ENCODE measurements at regions not wholly inside any gene's neighbourhood (a gene's known extent, or its start where the extent isn't known, plus 50 kb on each side); places are given as distances from the start of the nearest gene placed in this dataset.

- TF ChIP-seq, protein P1, sequence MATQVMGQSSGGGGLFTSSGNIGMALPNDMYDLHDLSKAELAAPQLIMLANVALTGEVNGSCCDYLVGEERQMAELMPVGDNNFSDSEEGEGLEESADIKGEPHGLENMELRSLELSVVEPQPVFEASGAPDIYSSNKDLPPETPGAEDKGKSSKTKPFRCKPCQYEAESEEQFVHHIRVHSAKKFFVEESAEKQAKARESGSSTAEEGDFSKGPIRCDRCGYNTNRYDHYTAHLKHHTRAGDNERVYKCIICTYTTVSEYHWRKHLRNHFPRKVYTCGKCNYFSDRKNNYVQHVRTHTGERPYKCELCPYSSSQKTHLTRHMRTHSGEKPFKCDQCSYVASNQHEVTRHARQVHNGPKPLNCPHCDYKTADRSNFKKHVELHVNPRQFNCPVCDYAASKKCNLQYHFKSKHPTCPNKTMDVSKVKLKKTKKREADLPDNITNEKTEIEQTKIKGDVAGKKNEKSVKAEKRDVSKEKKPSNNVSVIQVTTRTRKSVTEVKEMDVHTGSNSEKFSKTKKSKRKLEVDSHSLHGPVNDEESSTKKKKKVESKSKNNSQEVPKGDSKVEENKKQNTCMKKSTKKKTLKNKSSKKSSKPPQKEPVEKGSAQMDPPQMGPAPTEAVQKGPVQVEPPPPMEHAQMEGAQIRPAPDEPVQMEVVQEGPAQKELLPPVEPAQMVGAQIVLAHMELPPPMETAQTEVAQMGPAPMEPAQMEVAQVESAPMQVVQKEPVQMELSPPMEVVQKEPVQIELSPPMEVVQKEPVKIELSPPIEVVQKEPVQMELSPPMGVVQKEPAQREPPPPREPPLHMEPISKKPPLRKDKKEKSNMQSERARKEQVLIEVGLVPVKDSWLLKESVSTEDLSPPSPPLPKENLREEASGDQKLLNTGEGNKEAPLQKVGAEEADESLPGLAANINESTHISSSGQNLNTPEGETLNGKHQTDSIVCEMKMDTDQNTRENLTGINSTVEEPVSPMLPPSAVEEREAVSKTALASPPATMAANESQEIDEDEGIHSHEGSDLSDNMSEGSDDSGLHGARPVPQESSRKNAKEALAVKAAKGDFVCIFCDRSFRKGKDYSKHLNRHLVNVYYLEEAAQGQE (IDR thresholded peaks at IDR 0.05; ENCODE audit: insufficient read depth in 1 of 2, low read depth in 2 of 2, low read length in 2 of 2): no peak
- TF ChIP-seq FOXP2 (optimal IDR thresholded peaks at IDR 0.05; ENCODE audit: borderline replicate concordance, extremely low read depth, extremely low read length, insufficient read depth) (no peak), POLR2AphosphoS5 (IDR thresholded peaks at IDR 0.05; ENCODE audit: low read depth, low read length) (no peak), SIN3A (IDR thresholded peaks at IDR 0.05; ENCODE audit: borderline replicate concordance, insufficient read depth, low read length) (no peak)
Observed at GRCh38 chr6:112478036-112478435, 130.9 kb downstream of the RFPL4B start.
